ENCODE measurements at regions not wholly inside any gene's neighbourhood (a gene's known extent, or its start where the extent isn't known, plus 50 kb on each side); places are given as distances from the start of the nearest gene placed in this dataset.
A peak's percentile ranks its signal among the peaks of the same experiment; 100 is the strongest.

DNA sequence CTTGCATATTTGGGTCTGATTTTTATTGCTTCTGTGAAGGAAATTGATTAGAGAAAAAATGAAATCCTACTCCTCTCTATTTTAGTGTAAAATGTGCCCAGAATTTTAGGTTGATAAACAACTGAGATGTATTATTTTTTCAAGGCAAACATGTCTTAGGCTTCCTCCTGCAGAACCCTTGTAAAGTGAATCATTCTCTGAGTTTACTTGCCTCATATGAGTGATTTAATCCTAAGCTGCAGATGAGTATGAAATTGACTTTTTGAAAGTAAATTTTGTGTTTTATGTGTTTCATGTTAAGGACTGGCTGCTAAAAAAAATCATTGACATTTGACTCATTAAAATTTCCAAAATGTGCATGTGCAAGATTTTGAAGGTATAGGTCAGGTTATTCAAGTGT, 138.5 kb upstream of the PHACTR1 start:
- Histone ChIP-seq H3K36me3 (no peaks in the 10 kb centered on the region), H3K27ac (no peak overlapping the region), H3K4me3 (no peak overlapping the region), H3K4me1 (peaks cover 9% of the 10 kb centered on the region), H3K9me3 (no peaks in the 10 kb centered on the region), H3K27me3 (no peaks in the 10 kb centered on the region)
- no peak for DNase-seq (ENCODE audit: low spot score in 2 of 2)
- no peak for TF ChIP-seq EP300 (IDR thresholded peaks at IDR 0.05)
- TF ChIP-seq CTCF (IDR thresholded peaks at IDR 0.05) = no peak
- no peak for TF ChIP-seq POLR2AphosphoS5 (IDR thresholded peaks at IDR 0.05)
- no peak for TF ChIP-seq POLR2A (IDR thresholded peaks at IDR 0.05)

DNA sequence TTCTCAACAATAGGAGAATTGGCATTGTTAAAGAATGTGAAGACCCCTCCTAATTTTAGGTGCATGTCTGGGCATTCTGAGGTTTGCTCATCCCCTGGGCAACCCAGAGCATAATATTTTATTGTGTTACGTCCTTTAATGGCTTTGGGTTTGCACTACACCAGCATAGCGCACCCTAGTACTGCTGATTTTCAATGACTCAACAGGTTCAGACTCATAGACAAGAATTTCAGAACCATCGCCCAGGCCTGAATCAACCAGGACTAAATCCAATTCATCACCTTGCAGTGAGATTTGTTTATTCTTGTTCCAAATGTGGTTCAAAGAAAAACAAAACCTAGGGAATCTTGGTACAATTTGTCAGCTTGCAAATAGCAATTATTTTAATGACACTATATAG, 137.8 kb upstream of the PHACTR1 start:
- no peaks in the 10 kb centered on the region for H3K9me3 ChIP-seq
- no peaks in the 10 kb centered on the region for H3K36me3 ChIP-seq
- no peaks in the 10 kb centered on the region for H3K27me3 ChIP-seq
- DNase-seq (ENCODE audit: low spot score in 2 of 2) = no peak
- no peak overlapping the region for H3K27ac ChIP-seq
- peaks cover 2% of the 10 kb centered on the region for H3K4me1 ChIP-seq
- TF ChIP-seq EP300 (IDR thresholded peaks at IDR 0.05) (no peak), POLR2AphosphoS5 (IDR thresholded peaks at IDR 0.05) (no peak), POLR2A (IDR thresholded peaks at IDR 0.05) (no peak), CTCF (IDR thresholded peaks at IDR 0.05) (no peak)
- H3K4me3 ChIP-seq = no peak overlapping the region
- WGBS = 70% methylated on average over 3 of the region's 3 CpGs

DNA sequence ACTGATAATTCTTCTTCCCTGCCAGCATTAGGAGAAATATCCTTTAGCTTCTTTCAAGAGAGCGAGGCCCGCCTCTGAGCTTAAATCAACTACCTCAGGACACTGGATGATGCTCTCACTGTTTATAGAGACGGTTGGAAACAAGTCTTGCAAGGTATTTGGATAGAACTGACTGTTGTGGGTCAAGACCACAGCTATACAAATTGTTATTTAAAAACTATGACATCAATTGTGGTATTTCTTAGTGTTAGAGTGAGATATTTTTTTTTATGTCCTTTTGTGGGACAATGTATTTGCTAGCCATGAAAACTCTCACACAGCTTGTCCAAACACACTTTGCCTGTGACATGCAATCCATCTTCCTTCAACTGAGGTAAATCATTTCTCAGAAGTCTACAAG, 136.3 kb upstream of the PHACTR1 start:
- H3K4me3 ChIP-seq = no peak overlapping the region
- no peak for DNase-seq (ENCODE audit: low spot score in 2 of 2)
- H3K27ac ChIP-seq = no peak overlapping the region
- TF ChIP-seq POLR2A (IDR thresholded peaks at IDR 0.05) = no peak
- WGBS = 86% methylated on average over 3 of the region's 3 CpGs
- no peaks in the 10 kb centered on the region for H3K27me3 ChIP-seq
- H3K9me3 ChIP-seq = no peaks in the 10 kb centered on the region
- peaks cover 5% of the 10 kb centered on the region for H3K4me1 ChIP-seq
- no peaks in the 10 kb centered on the region for H3K36me3 ChIP-seq

GRCh38 chr6:12582421-12583110, 134.0 kb upstream of the PHACTR1 start:
- no peak overlapping the region for H3K27ac ChIP-seq
- WGBS = 58% methylated on average over 4 of the region's 4 CpGs
- no peak for DNase-seq (ENCODE audit: low spot score in 2 of 2)
- H3K4me3 ChIP-seq = no peak overlapping the region
- TF ChIP-seq CTCF (IDR thresholded peaks at IDR 0.05) = no peak
- no peak for TF ChIP-seq POLR2A (IDR thresholded peaks at IDR 0.05)
- no peak for TF ChIP-seq EP300 (IDR thresholded peaks at IDR 0.05)
- TF ChIP-seq POLR2AphosphoS5 (IDR thresholded peaks at IDR 0.05) = no peak
- H3K36me3 ChIP-seq = no peaks in the 10 kb centered on the region
- H3K4me1 ChIP-seq = peaks cover 4% of the 10 kb centered on the region
- no peaks in the 10 kb centered on the region for H3K9me3 ChIP-seq
- no peaks in the 10 kb centered on the region for H3K27me3 ChIP-seq

- DNase-seq (ENCODE audit: low spot score in 2 of 2) = no peak
- Histone ChIP-seq H3K4me3 (no peak overlapping the region), H3K9me3 (no peaks in the 10 kb centered on the region), H3K27ac (peak overlapping the region; percentile 3), H3K36me3 (no peaks in the 10 kb centered on the region), H3K4me1 (peaks cover 4% of the 10 kb centered on the region), H3K27me3 (no peaks in the 10 kb centered on the region)
- WGBS = 60% methylated on average over 14 of the region's 14 CpGs
- TF ChIP-seq POLR2AphosphoS5 (IDR thresholded peaks at IDR 0.05) (peak in 1 of 3 donors; percentile 34), EP300 (IDR thresholded peaks at IDR 0.05) (no peak)
Observed at GRCh38 chr6:12584631-12585405, 131.7 kb upstream of the PHACTR1 start.

GRCh38 chr6:12585497-12585958, 131.0 kb upstream of the PHACTR1 start:
- TF ChIP-seq EP300 (IDR thresholded peaks at IDR 0.05) (no peak), POLR2A (IDR thresholded peaks at IDR 0.05) (no peak), POLR2AphosphoS5 (IDR thresholded peaks at IDR 0.05) (no peak), CTCF (IDR thresholded peaks at IDR 0.05) (no peak)
- Histone ChIP-seq H3K4me3 (no peak overlapping the region), H3K36me3 (no peaks in the 10 kb centered on the region), H3K27ac (peak overlapping the region; percentile 3), H3K4me1 (peaks cover 4% of the 10 kb centered on the region), H3K27me3 (no peaks in the 10 kb centered on the region), H3K9me3 (no peaks in the 10 kb centered on the region)
- no peak for DNase-seq (ENCODE audit: low spot score in 2 of 2)
- WGBS = 73% methylated on average over 12 of the region's 12 CpGs

Data from suprapubic skin (tissue), 4 donors.